HepG2 (cell line): ENCODE measurements at regions not wholly inside any gene's neighbourhood (a gene's known extent, or its start where the extent isn't known, plus 50 kb on each side); places are given as distances from the start of the nearest gene placed in this dataset.

ENCODE experiments used
- GLMP ChIP-seq: sonication (generic); formaldehyde crosslinking; IDR thresholded peaks from 2 replicates; pipeline ENCODE4 v1.9.0; 2021; ENCODE audit warnings: missing genetic modification reagents, mild to moderate bottlenecking, borderline replicate concordance
- HNF4A ChIP-seq: sonication (generic); formaldehyde crosslinking; IDR thresholded peaks from 2 replicates; pipeline ENCODE4 v1.4.0; 2020; ENCODE audit warnings: missing genetic modification reagents
- KMT2B ChIP-seq: IDR thresholded peaks from 2 replicates; pipeline ENCODE4 v1.6.1; 2016; ENCODE audit warnings: missing genetic modification reagents, missing compliant biosample characterization
- LCORL ChIP-seq, 2 experiments: fragments of 450-650 bp in 1 of 2; sonication (generic) in 1 of 2; formaldehyde crosslinking in 1 of 2; IDR thresholded peaks; 2 replicates each; pipeline versions ENCODE4 v1.5.0 to v1.6.1; 2017 to 2020; ENCODE audit warnings: antibody characterized with exemption in 1 of 2, missing genetic modification reagents in 1 of 2
- MTA3 ChIP-seq: sonication (generic); formaldehyde crosslinking; IDR thresholded peaks from 2 replicates; pipeline ENCODE4 v1.4.0; 2020; ENCODE audit warnings: missing genetic modification reagents
- PHF20 ChIP-seq: sonication (generic); formaldehyde crosslinking; IDR thresholded peaks from 2 replicates; pipeline ENCODE4 v1.5.0; 2020; ENCODE audit warnings: mild to moderate bottlenecking, missing genetic modification reagents
- SALL2 ChIP-seq: sonication (generic); formaldehyde crosslinking; IDR thresholded peaks from 2 replicates; pipeline ENCODE4 v1.8.1; 2023; ENCODE audit warnings: mild to moderate bottlenecking, missing genetic modification reagents, inconsistent platforms
- SKI ChIP-seq: fragments of 450-650 bp; IDR thresholded peaks from one replicate; pipeline ENCODE4 v1.6.1; 2018; ENCODE audit warnings: mild to moderate bottlenecking; ENCODE audit not compliant: partially characterized antibody
- SP4 ChIP-seq: sonication (generic); formaldehyde crosslinking; IDR thresholded peaks from 2 replicates; pipeline ENCODE4 v1.8.1; 2023; ENCODE audit warnings: mild to moderate bottlenecking, missing genetic modification reagents
- TFDP2 ChIP-seq: sonication (generic); formaldehyde crosslinking; IDR thresholded peaks from 2 replicates; pipeline ENCODE4 v1.4.0; 2020; ENCODE audit warnings: missing genetic modification reagents
- ZNF101 ChIP-seq: sonication (generic); formaldehyde crosslinking; IDR thresholded peaks from 2 replicates; pipeline ENCODE4 v1.4.0; 2020; ENCODE audit warnings: mild to moderate bottlenecking, low read depth, missing genetic modification reagents, borderline replicate concordance
- ZNF143 ChIP-seq: sonication (generic); formaldehyde crosslinking; IDR thresholded peaks from 2 replicates; pipeline ENCODE4 v1.4.0; 2020; ENCODE audit warnings: missing genetic modification reagents
- ZNF207 ChIP-seq: fragments of 450-650 bp; IDR thresholded peaks from 2 replicates; pipeline ENCODE4 v1.6.1; 2016; ENCODE audit warnings: antibody characterized with exemption, borderline replicate concordance
- ZNF232 ChIP-seq: sonication (generic); formaldehyde crosslinking; IDR thresholded peaks from 2 replicates; pipeline ENCODE4 v1.4.0; 2020; ENCODE audit warnings: missing genetic modification reagents, borderline replicate concordance
- ZNF251 ChIP-seq: sonication (generic); formaldehyde crosslinking; IDR thresholded peaks from 2 replicates; pipeline ENCODE4 v1.9.0; 2021; ENCODE audit warnings: mild to moderate bottlenecking, missing genetic modification reagents
- ZNF264 ChIP-seq: sonication (generic); formaldehyde crosslinking; IDR thresholded peaks from 2 replicates; pipeline ENCODE4 v1.4.0; 2020; ENCODE audit warnings: missing genetic modification reagents
- ZNF331 ChIP-seq: sonication (generic); formaldehyde crosslinking; IDR thresholded peaks from 2 replicates; pipeline ENCODE4 v1.4.0; 2020; ENCODE audit warnings: missing genetic modification reagents
- ZNF350 ChIP-seq: sonication (generic); formaldehyde crosslinking; IDR thresholded peaks from 2 replicates; pipeline ENCODE4 v1.4.0; 2020; ENCODE audit warnings: mild to moderate bottlenecking, low read depth, missing genetic modification reagents, borderline replicate concordance
- ZNF788 ChIP-seq: sonication (generic); formaldehyde crosslinking; IDR thresholded peaks from 2 replicates; pipeline ENCODE4 v1.5.0; 2020; ENCODE audit warnings: mild to moderate bottlenecking, missing genetic modification reagents, borderline replicate concordance
- ZNF790 ChIP-seq: sonication (generic); formaldehyde crosslinking; IDR thresholded peaks from 2 replicates; pipeline ENCODE4 v1.8.0; 2022; ENCODE audit warnings: missing genetic modification reagents, mild to moderate bottlenecking, borderline replicate concordance
- TF ChIP-seq, protein P1 (sequence below): sonication (generic); formaldehyde crosslinking; IDR thresholded peaks from 2 replicates; pipeline ENCODE4 v1.8.0; 2022; ENCODE audit warnings: missing genetic modification reagents, mild to moderate bottlenecking, moderate library complexity, borderline replicate concordance
- TF ChIP-seq, protein P2 (sequence below): sonication (generic); formaldehyde crosslinking; IDR thresholded peaks from 2 replicates; pipeline ENCODE4 v1.4.0; 2020; ENCODE audit warnings: missing genetic modification reagents

- peak; percentile 18; the same call in 1 of the 2 replicates for TF ChIP-seq HNF4A (CRISPR knock-in tag)
- no peak for TF ChIP-seq ZNF101
- TF ChIP-seq, protein P1, sequence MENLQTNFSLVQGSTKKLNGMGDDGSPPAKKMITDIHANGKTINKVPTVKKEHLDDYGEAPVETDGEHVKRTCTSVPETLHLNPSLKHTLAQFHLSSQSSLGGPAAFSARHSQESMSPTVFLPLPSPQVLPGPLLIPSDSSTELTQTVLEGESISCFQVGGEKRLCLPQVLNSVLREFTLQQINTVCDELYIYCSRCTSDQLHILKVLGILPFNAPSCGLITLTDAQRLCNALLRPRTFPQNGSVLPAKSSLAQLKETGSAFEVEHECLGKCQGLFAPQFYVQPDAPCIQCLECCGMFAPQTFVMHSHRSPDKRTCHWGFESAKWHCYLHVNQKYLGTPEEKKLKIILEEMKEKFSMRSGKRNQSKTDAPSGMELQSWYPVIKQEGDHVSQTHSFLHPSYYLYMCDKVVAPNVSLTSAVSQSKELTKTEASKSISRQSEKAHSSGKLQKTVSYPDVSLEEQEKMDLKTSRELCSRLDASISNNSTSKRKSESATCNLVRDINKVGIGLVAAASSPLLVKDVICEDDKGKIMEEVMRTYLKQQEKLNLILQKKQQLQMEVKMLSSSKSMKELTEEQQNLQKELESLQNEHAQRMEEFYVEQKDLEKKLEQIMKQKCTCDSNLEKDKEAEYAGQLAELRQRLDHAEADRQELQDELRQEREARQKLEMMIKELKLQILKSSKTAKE (CRISPR knock-in tag): peak; percentile 72; the same call in 1 of the 2 replicates
- TF ChIP-seq ZNF788: peak; percentile 53; the same call in 1 of the 2 replicates
- no peak for TF ChIP-seq ZNF251 (CRISPR knock-in tag)
- peak; percentile 33; the same call in 1 of the 2 replicates for TF ChIP-seq SP4 (CRISPR knock-in tag)
- peak; percentile 31; the same call in 1 of the 2 replicates for TF ChIP-seq ZNF232 (CRISPR knock-in tag)
- no peak for TF ChIP-seq ZNF790
- peak; percentile 26; the same call in 1 of the 2 replicates for TF ChIP-seq ZNF350 (CRISPR knock-in tag)
- TF ChIP-seq ZNF264 (CRISPR knock-in tag): 0 out of 2 replicates have a peak, but pooled peaks have one; percentile 32
- no peak for TF ChIP-seq ZNF207
- 0 out of 2 replicates have a peak, but pooled peaks have one; percentile 28 for TF ChIP-seq SALL2 (CRISPR knock-in tag)
- TF ChIP-seq KMT2B (CRISPR knock-in tag): 0 out of 2 replicates have a peak, but pooled peaks have one; percentile 25
- 0 out of 2 replicates have a peak, but pooled peaks have one; percentile 27 for TF ChIP-seq ZNF143 (CRISPR knock-in tag)
- TF ChIP-seq GLMP: no peak
- TF ChIP-seq, protein P2, sequence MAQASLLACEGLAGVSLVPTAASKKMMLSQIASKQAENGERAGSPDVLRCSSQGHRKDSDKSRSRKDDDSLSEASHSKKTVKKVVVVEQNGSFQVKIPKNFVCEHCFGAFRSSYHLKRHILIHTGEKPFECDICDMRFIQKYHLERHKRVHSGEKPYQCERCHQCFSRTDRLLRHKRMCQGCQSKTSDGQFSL (CRISPR knock-in tag): peak; percentile 79
- no peak for TF ChIP-seq PHF20
- peak; percentile 34; the same call in 1 of the 2 replicates for TF ChIP-seq ZNF331
- TF ChIP-seq LCORL (IDR thresholded peaks at IDR 0.05): no peak
- peak; percentile 46; the same call in 1 of the 2 replicates for TF ChIP-seq LCORL (CRISPR knock-in tag; IDR thresholded peaks at IDR 0.05)
- peak; percentile 38 for TF ChIP-seq SKI
- TF ChIP-seq TFDP2 (CRISPR knock-in tag): peak; percentile 91
- no peak for TF ChIP-seq MTA3
These were observed 62.0 kb upstream of the RNU6ATAC start (continued) for GRCh38 chr9:134226221-134226930.
